HPDE6-E6E7 (cell line): ENCODE measurements at regions not wholly inside any gene's neighbourhood (a gene's known extent, or its start where the extent isn't known, plus 50 kb on each side); places are given as distances from the start of the nearest gene placed in this dataset.
A peak's percentile ranks its signal among the peaks of the same experiment; 100 is the strongest.
"Not testable (repeated sequence)": the region's sequence is repeated elsewhere in the genome, so short reads cannot be mapped to it uniquely, and the experiment has no call there.

Experiments used
- DNase-seq: peaks from one replicate; pipeline ENCODE4 v3.0.0; 2011; ENCODE audit warnings: missing footprints; ENCODE audit errors: extremely low spot score

- no peak for DNase-seq
Observed at GRCh38 chr2:121132054-121132761, 152.8 kb downstream of the TFCP2L1 start.

GRCh38 chr2:121132762-121133107, 152.3 kb downstream of the TFCP2L1 start:
- no peak for DNase-seq

- DNase-seq = no peak
Observed at GRCh38 chr2:121133551-121134319, 151.3 kb downstream of the TFCP2L1 start.

GRCh38 chr2:121134728-121135127, 150.3 kb downstream of the TFCP2L1 start:
- DNase-seq = no peak

DNA sequence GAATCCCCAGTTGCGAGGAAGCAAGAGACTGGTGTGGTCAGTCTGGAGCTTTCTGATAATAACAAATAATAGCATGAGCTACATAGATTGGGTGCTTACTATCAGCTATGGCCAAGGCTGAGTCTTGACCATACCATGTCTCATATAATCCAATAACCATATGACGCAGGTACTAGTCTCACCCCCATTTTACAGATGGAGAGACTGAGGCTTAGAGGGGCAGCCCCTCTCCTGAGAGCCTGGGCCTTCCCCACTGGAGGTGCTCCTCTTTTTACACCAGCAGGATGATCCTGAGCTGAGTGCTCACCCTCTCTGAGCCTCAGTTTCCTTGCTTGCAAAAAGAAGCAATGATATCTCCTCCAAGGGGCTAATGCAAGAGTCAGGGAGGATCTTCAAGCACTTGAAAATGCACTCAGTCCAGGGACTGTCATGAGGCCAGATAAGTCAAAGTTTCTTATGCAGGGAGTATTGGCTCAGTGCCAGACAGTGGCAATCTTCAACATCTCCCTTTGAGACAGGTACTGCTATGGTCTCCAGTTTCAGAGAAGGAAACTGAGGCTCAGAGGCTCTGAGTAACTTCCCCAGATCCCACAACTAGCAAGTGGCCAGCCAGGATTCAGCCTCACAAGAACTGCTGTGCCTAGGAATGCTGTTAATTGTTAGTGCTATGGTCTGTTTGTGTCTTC, 149.7 kb downstream of the TFCP2L1 start:
- no peak for DNase-seq

DNA sequence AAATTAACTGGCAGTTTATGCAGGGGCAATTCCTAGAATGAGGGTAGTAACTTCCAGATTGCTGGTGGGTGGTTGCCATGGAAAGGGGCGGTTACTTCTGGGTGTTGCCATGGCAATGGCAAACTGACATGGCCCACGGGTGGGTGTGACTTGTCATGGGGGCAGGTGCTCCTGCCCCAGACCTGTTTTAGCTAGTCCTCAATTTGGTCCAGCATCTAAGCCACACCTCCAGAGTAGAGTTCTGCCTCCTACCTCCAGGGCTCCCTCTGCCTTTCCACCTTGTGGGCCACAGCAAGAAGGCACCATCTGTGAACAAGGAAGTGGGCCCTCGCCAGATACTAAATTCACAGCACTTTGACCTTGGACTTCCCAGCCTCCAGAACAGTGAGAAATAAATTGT, 148.7 kb downstream of the TFCP2L1 start:
- DNase-seq = no peak

- no peak for DNase-seq
Observed at GRCh38 chr2:121137571-121137970, 147.4 kb downstream of the TFCP2L1 start.

DNA sequence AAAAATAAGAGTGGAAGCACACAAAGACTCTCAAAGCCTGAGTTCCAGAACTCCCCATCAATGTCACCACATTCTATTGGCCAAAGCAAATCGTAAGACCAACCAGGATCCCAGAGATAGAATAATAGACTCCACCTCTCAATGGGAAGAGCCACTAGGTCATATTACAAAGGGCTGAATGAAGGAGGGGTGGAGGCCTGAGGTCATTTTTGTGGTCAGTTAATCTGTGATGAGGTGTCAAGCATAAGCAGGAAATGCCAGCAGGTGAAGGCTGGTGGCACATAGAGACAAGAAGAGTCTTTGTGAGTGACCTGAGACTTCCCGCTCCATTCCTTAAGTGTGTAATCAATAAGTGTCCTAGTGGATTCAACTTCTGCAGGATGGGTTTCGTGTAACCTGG, 144.3 kb downstream of the TFCP2L1 start:
- no peak for DNase-seq

DNA sequence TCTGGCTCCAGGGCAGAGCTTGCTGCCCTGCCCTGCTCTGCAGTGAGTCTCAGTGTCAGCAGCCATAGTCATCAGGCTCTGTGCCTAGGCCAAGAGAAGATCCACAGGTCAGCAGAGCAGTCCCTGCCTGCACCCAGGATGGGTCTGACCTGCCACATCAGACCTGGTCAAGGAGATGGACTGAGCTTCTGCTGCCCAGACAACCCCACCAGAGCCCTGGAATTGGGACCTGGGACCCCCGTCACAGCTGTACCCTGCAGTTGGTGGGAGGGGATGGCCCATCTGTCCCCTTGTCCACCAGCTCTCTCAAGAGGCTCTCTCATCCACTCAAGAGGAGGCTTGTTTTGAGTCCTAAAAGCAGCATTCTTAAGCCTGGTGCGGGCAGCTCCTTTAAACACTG, 142.6 kb downstream of the TFCP2L1 start:
- DNase-seq = no peak

DNA sequence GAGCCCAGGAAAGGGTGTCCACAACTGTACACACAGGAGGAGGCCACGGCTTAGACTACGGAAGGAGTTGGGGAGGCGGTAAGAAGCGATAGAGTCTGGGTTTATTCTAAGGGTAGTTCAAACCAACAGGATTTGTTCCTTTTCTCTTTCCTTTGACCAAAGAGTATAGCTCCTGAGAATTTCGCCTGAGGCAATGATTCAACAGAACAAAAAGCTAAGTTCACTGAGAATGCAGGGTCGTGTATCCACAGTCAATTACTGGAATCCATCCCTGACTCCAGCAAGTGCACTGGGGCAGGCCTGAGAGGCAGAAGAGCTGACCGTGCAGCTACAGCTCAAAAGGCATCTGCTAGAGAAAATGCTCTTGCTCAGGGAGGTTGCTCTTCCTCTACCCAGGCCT, 140.9 kb downstream of the TFCP2L1 start:
- DNase-seq = no peak

DNA sequence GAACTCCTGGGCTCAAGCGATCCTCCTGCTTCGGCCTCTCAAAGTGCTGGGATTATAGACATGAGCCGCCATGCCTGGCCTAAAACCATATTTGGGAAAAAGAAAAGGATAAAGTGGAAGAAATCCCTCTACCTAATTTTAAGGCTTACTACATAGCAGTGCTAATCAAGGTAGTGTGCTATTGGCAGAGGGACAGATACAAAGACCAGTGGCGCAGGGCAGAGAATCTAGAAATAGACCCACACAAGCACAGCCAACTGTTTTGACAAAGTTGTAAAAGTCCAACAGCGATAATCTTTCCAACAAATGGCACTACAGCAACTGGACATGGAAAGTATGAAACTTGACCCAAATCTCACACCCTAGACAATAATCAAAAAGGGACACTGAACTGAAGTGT, 138.4 kb downstream of the TFCP2L1 start:
- DNase-seq = no peak

DNA sequence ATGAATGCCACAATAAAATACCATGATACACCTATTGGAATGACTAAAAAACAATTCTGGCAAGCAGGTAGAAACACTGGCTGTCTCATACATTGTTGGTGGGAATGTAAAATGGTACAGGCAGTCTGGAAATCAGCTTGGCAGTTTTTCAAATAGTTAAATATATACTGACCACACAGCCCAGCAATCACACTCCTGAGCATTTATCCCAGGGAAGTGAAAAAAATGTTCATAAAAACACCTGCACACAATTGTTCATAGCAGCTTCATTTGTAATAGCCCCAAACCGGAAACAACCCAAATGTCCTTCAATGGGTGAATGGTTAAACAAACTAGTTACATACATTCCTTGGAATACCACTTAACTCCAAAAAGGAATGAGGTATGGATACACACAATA, 137.2 kb downstream of the TFCP2L1 start:
- DNase-seq = no peak

DNA sequence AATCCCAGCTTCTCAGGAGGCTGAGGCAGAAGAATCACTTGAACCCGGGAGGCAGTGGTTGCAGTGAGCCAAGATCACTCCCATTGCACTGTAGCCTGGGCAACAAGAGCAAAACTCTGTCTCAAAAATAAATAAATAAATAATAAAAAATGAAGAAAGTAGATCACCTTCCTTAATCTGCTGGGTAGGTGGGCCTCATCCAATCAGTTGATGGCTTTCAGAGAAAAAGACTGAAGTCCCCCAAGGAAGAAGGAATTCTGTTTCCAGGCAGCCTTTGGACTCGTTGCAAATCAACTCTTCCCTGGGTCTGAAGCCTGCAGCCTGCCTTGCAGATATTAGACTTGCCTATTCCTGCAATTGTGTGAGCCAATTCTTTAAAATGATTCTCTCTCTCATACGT, 136.5 kb downstream of the TFCP2L1 start:
- DNase-seq = no peak

GRCh38 chr2:121149384-121149783, 135.6 kb downstream of the TFCP2L1 start:
- no peak for DNase-seq

GRCh38 chr2:121150126-121150525, 134.9 kb downstream of the TFCP2L1 start:
- DNase-seq = no peak

GRCh38 chr2:121150713-121151112, 134.3 kb downstream of the TFCP2L1 start:
- no peak for DNase-seq

DNA sequence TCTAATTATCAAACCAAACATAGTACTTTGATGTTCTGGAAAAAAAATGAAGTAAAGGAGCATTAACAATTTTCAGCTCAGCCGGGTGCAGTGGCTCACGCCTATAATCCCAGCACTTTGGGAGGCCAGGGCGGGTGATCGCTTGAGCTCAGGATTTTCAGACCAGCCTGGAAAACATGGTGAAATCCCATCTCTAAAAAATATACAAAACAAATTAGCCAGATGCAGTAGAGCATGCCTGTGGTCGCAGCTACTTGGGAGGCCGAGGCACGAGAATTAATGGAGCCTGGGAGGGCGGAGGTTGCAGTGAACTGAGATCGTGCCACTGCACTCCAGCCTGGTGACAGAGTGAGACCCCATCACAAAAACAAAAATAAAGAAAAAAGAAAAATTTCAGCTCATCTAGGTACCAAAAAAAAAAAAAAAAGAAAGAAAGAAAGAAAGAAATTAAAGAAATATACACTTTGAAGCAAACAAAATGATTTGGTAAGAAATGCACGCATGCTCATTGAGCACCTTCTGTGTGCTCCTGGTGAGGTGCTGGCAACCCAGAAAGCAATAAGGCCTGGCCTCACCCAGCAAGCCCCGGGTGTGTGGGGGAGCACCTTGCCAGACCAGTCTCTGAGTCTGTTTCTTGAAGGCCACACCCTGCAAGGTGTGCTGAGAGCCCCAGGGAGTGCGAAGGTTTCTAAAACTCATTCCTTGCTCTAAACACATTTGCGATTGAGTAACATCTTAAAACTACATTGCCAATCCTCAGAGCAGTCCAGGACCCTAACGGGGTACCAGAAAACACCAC, 133.5 kb downstream of the TFCP2L1 start:
- peak; percentile 67 for DNase-seq

- DNase-seq = no peak
Observed at GRCh38 chr2:121152861-121153260, 132.1 kb downstream of the TFCP2L1 start.

DNA sequence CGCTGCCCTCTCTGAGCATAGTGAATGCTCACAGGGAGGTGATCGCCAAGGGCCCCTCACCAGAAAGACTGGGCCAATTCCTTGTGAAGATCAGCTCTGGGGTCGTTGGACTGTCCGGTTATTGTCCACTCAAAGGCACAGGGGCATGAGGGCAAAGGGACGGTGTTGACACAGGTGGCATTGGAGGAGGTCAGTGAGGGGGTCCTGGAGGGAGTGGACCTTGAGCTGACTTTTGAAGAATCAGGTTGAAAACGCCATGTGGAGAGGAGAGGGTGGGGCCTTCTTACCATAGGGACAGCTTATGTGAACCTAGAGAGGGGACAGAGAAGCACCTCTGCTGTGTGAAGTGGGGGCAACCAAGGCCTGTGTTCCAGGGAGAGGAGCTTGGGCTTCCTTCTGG, 131.5 kb downstream of the TFCP2L1 start:
- DNase-seq = no peak

DNA sequence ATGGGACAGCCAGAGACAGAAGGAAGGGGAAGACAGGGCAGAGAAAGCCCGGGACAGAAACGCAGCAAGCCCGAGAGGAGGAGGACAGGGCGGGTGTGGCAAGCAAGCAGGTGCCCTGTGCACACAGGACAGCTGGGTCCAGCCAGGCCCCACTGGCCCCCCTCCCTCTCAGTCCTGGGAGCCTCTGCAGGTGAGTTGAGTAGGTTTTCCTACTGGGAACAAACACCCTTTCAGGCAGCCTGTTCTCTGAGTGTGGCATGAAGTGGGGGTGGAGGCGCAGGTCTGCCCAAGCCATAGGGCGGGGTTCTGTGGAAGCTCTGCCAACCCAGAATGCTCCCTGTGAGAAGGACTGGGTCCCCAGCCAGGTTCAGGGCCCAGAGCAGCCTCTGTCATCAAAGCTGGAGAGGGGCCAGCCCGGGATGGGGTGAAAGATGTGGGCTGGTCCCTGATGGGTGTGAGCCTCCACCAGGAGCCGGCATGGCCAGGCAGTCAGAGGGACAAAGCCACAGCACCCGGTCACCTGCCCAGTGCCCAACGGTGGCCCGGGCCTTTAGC, 129.4 kb downstream of the TFCP2L1 start:
- DNase-seq = no peak

DNA sequence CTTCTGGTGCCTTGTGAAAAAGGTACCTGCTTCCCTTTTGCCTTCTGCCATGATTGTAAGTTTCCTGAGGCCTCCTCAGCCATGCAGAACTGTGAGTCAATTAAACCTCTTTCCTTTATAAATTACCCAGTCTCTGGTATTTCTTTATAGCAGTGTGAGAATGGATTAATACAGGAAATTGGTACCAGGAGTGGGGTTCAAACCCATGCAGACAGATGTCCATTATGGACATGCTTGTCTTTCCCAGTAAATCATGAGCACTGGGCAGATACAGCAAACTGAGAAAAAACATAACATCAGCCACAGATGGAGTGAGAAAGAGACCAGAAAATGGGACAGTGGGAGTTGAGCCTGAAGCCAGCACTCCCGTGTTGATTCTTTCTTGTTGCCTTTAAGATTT, 127.5 kb downstream of the TFCP2L1 start:
- DNase-seq = not testable (repeated sequence)
